ENCODE measurements at regions not wholly inside any gene's neighbourhood (a gene's known extent, or its start where the extent isn't known, plus 50 kb on each side); places are given as distances from the start of the nearest gene placed in this dataset.

- TF ChIP-seq, protein P1, sequence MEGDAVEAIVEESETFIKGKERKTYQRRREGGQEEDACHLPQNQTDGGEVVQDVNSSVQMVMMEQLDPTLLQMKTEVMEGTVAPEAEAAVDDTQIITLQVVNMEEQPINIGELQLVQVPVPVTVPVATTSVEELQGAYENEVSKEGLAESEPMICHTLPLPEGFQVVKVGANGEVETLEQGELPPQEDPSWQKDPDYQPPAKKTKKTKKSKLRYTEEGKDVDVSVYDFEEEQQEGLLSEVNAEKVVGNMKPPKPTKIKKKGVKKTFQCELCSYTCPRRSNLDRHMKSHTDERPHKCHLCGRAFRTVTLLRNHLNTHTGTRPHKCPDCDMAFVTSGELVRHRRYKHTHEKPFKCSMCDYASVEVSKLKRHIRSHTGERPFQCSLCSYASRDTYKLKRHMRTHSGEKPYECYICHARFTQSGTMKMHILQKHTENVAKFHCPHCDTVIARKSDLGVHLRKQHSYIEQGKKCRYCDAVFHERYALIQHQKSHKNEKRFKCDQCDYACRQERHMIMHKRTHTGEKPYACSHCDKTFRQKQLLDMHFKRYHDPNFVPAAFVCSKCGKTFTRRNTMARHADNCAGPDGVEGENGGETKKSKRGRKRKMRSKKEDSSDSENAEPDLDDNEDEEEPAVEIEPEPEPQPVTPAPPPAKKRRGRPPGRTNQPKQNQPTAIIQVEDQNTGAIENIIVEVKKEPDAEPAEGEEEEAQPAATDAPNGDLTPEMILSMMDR (conservative IDR thresholded peaks at IDR 0.05) = no peak
- no peak overlapping the region for H3K27ac Mint-ChIP-seq
- no peak overlapping the region for H4K8ac ChIP-seq (replicated peaks; ENCODE audit: insufficient read length, low read depth, low read length)
- H3K9ac ChIP-seq (ENCODE audit: extremely low read depth, insufficient read length, low read length) = no peak overlapping the region
- H3K4me1 ChIP-seq (ENCODE audit: insufficient read depth, low read length) = no peaks in the 10 kb centered on the region; the same call in 1 of the 2 replicates
- H3K14ac ChIP-seq (ENCODE audit: insufficient read depth, low read length) = no peak overlapping the region
- H3K9me3 ChIP-seq (ENCODE audit: control insufficient read depth, low read depth, low read length) = no peaks in the 10 kb centered on the region
- no peak overlapping the region for H2BK20ac ChIP-seq (ENCODE audit: low read depth, low read length, poor library complexity, severe bottlenecking)
- no peaks in the 10 kb centered on the region for H4K20me1 ChIP-seq (ENCODE audit: control insufficient read depth, insufficient read depth, insufficient read length)
- no peak overlapping the region for H3K56ac ChIP-seq (ENCODE audit: insufficient read length, low read depth, low read length)
- no peak overlapping the region for H3K4me2 ChIP-seq (ENCODE audit: insufficient read depth, insufficient read length, low read length)
- DNase-seq = no peak
- H3K4me1 Mint-ChIP-seq = peaks cover 4 to 6% of the 10 kb centered on the region in 2 experiments
- H2BK120ac ChIP-seq (ENCODE audit: low read depth, low read length, poor library complexity, severe bottlenecking) = no peak overlapping the region
- H3K23ac ChIP-seq (ENCODE audit: insufficient read length, low read depth, low read length) = no peak overlapping the region
- no peaks in the 10 kb centered on the region for H3K79me1 ChIP-seq (ENCODE audit: insufficient read depth, low read depth, low read length, poor library complexity, severe bottlenecking)
- H3K27ac ChIP-seq (ENCODE audit: insufficient read length, low read depth, low read length) = no peak overlapping the region
- H3K36me3 Mint-ChIP-seq (ENCODE audit: insufficient read depth in 1 of 3, low read depth in 3 of 3) = no peaks in the 10 kb centered on the region
- no peaks in the 10 kb centered on the region for H3K23me2 ChIP-seq (ENCODE audit: insufficient read length, low read depth, low read length, poor library complexity, severe bottlenecking)
- no peaks in the 10 kb centered on the region for H3K27me3 ChIP-seq (ENCODE audit: insufficient read depth, low read length)
- H3K4ac ChIP-seq (ENCODE audit: low read depth, low read length) = no peak overlapping the region
- no peak overlapping the region for H2BK15ac ChIP-seq (ENCODE audit: low read depth, low read length)
- H3K79me2 ChIP-seq (ENCODE audit: insufficient read depth, low read length) = no peaks in the 10 kb centered on the region
- no peak overlapping the region for H3T11ph ChIP-seq (ENCODE audit: low read length)
- no peak overlapping the region for H2AFZ ChIP-seq (ENCODE audit: low read length)
- no peak overlapping the region for H2BK12ac ChIP-seq (ENCODE audit: insufficient read length, low read depth, low read length)
- H4K5ac ChIP-seq (ENCODE audit: insufficient read length, low read depth, low read length) = no peak overlapping the region
- no peak overlapping the region for H3K4me3 Mint-ChIP-seq
- H3K27me3 Mint-ChIP-seq (ENCODE audit: low read depth) = no peaks in the 10 kb centered on the region
- H2BK5ac ChIP-seq (ENCODE audit: insufficient read length, low read length) = no peak overlapping the region
- no CpG with 5 or more reads among the region's 5 CpGs for WGBS (ENCODE audit: extremely low coverage, insufficient read length, low lambda C conversion rate)
- H3K9me3 Mint-ChIP-seq = no peaks in the 10 kb centered on the region
- H4K91ac ChIP-seq (ENCODE audit: insufficient read length, low read depth, low read length) = no peak overlapping the region
- no peak overlapping the region for H2AK5ac ChIP-seq (ENCODE audit: insufficient read length, low read length)
- H3K18ac ChIP-seq (ENCODE audit: insufficient read length, low read depth, low read length) = no peak overlapping the region
Observed at GRCh38 chr2:64720535-64721319, 67.0 kb upstream of the SERTAD2 start.

All from H9 (cell line).